ENCODE measurements at regions not wholly inside any gene's neighbourhood (a gene's known extent, or its start where the extent isn't known, plus 50 kb on each side); places are given as distances from the start of the nearest gene placed in this dataset.
"Not testable (repeated sequence)": the region's sequence is repeated elsewhere in the genome, so short reads cannot be mapped to it uniquely, and the experiment has no call there.

DNA sequence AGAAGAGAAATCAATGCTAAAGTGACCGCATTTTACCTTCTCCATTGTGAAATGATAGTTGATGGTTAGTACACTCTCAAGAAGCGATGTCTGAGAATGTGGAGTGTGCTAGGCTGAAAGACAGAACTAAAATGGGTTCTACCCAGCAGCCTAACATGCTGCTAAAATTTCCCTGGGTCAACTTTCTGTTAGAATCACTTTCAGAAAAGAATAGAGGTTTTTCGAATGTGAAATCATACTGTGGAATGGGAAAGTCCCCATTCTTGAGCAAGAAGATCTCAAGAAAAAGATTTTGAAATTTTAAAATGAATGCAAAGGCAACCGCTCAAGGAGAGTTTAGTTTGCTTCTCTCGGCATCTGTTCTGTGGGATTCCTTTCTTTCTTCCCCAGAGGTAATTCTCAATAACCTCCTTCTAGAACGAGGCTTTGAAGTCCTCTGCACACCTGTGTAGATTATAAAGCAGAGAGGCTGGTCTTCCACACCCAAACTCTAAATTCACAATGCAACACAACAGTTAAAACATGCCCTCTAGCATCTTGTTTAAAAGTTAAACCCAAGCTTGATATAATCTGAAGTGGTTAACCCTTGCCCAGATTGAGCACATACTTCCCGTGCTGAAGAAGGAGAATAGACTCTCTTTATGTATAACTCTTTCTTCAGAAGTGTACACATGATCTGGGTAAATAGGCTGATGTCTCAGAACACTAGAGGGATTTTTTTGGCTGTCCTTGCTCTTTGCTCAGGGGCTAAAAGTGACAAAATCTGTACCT is 208.7 kb upstream of the KLF3 start:
- TF ChIP-seq POLR2A (IDR thresholded peaks at IDR 0.05; ENCODE audit: low read depth, low read length), result no peak
- DNase-seq (ENCODE audit: insufficient read length, low spot score) (no peak), FAIRE-seq (no peak)

DNA sequence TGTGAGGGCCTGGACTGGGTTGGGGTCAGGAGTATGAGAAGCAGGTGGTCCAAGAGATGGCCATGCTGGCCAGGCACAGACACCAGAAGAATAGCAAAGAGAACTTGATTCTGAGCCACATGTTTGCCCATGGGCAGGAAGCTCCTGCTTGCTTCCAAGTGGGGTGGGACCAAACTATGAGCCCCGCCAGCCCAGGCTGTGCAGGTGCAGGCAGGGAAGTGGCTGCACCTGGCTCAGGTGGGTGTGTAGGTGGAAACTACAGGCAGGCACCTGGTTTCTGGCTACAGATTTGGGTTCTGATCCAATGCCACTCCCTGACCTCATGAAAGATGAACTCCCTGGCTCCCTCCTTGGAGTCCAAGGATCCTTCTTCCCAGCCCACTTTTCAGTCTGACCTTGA is 207.9 kb upstream of the KLF3 start:
- FAIRE-seq (no peak), DNase-seq (ENCODE audit: insufficient read length, low spot score) (no peak)
- no peak for TF ChIP-seq POLR2A (IDR thresholded peaks at IDR 0.05; ENCODE audit: low read depth, low read length)

DNA sequence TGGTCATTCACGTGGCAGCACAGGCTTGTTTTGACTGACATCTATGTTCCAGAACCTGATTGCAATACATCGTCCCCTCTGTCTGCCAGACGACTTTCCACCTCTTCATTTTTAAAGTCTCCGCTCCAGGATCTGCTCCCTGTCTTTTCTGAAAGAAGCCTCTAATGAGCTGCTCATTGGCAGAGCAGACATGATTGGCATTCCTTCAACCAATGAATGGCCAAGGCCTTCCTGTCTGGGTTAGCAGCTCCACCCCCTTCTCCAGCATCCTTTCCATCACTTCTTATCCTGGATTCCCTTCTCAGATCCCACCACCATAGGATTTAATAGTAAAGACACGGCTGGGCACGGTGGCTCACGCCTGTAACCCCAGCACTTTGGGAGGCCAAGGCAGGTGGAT is 202.7 kb upstream of the KLF3 start:
- FAIRE-seq, result no peak
- DNase-seq (ENCODE audit: insufficient read length, low spot score), result no peak
- no peak for TF ChIP-seq POLR2A (IDR thresholded peaks at IDR 0.05; ENCODE audit: low read depth, low read length)

DNA sequence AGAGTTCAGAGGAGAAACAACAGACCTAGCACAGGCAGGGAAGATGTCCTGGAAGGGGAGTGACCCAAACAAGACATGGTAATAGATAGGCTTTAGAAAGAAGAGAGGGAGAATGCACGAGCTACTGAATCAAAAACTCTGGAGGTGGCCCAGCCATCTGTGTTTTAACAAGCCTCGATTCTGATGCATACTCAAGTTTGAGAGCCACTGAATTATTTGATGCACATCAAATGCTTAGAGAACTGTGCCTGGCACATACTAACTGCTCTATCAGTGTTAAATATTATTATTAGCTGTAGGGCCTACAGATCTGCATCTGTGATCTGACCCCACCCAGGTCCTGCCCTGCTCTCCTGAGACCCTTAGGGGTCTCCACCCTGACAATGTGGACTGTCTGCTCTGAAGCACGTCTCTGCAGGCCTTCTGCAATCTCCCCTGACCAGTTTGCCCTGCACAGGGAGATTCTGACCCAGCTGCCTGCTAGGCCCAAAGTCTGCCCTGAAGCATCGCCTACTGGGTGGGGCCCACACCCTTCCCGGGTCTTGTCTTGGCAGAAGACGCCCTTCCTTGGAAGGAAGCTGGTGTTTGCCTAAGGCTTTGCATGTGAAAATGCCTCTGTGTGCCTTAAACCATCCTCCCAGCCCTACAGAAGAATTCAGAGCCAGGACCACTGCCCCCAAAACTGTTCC is 201.5 kb upstream of the KLF3 start:
- no peak for TF ChIP-seq POLR2A (IDR thresholded peaks at IDR 0.05; ENCODE audit: low read depth, low read length)
- DNase-seq (ENCODE audit: insufficient read length, low spot score), result no peak
- no peak for FAIRE-seq

DNA sequence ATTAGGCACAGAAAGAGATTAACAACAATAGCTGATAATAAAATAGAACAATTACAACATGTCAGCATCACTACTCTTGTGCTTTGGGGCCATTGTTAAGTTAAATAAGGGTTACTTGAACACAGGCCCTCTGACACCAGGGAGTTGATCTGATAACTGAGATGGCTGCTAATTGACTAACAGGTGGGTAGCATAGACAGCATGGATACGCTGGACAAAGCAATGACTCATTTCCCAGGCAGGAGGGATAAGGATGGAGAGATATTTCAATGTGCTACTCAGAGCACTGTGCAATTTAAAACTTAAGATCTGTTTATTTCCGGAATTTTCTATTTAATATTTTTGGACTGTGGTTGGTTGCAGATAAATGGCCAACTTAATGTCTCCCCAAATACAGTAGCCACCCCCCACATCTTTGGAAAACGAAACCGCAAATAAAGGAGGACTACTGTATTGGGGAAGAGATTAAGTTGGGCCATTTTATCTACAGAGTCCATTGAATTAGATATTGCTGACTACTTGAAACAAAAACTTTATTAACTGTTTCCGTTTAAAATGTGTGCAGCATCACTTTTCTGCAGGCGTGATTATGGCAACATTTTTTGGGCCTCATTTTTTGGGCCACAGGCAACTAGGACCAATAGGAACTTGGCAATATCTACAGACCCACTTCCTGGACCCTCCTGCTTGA is 200.6 kb upstream of the KLF3 start:
- no peak for FAIRE-seq
- TF ChIP-seq POLR2A (IDR thresholded peaks at IDR 0.05; ENCODE audit: low read depth, low read length), result no peak
- DNase-seq (ENCODE audit: insufficient read length, low spot score), result no peak

DNA sequence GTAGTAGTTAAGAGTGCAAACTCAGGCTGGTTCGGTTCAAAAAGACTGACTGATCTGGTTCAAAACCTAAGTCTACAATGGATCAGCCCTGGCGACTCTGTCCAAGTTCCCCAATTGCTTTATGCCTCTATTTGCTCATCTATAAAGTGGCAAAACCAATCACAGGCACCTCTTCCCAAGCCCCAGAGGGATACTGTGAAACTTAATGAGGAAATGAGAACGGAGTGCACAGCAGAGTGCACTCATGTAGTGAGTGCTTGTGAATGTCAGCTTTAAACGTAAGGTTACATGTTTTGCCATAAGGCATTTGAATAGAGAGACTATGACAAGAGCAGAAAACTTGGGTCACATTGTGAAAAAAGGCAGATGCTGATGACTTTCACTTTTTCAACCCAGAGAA is 199.7 kb upstream of the KLF3 start:
- DNase-seq (ENCODE audit: insufficient read length, low spot score) (no peak), FAIRE-seq (no peak)
- no peak for TF ChIP-seq POLR2A (IDR thresholded peaks at IDR 0.05; ENCODE audit: low read depth, low read length)

DNA sequence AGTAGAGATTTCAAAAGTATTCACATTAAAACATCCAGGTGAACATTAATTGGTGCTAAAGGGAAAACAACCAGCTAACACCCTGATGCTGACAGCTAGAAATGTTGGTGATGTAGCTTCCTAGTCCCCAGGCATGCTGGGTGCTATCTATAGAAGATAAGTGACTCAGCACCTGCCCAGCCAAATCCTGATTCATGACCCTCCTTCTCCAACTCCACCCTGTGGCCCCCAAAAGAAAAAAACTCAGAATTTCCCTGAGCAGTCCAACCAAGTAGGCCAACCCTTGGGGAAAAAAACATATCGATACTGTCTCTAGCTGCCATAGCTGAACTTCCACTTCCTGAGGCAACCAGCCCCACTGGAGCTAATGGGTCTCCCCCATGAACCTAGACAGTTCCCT is 197.6 kb upstream of the KLF3 start:
- FAIRE-seq (no peak), DNase-seq (ENCODE audit: insufficient read length, low spot score) (no peak)
- TF ChIP-seq POLR2A (IDR thresholded peaks at IDR 0.05; ENCODE audit: low read depth, low read length), result no peak

DNA sequence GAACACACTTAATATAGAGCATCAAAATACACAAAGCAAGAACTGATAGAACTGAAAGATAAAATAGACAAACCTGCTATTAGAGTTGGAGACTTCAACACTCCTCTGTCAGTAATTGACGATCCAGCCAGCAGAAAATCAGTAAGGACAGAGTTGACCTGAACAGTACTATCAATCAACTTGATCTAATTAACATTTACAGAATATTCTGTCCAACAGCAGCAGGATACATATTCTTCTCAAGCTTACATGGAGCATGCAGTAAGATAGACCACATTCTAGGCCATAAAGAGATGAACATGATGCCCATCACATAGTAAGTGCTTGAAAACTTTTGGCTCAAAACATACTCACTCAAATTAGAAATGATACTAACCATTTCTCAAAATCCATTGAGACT is 196.7 kb upstream of the KLF3 start:
- no peak for TF ChIP-seq POLR2A (IDR thresholded peaks at IDR 0.05; ENCODE audit: low read depth, low read length)
- no peak for FAIRE-seq
- DNase-seq (ENCODE audit: insufficient read length, low spot score), result no peak

DNA sequence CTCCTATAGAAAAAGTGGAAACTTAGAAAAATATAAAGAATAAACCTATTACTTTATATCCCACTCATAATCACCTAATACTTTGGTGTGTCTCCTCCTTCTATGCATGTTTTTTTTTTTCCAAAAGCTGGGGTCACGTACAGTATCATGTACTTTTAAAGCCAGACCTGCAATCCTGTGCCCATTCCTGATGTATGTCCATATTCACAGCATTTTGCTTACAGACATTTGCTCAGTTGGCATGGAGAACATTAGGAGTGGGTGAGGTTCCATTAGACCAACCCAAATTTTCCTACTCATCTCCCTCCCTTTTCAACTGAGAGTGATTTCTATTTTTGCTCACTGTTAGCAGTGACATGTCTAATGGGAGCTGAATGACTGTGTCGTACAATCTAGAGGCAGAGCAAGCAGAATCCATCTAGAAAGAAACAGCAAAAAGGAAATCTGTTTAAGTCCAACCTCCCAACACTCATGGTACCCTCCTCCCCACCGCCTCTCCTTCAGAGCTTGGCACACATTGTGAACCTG is 195.6 kb upstream of the KLF3 start:
- FAIRE-seq, result no peak
- DNase-seq (ENCODE audit: insufficient read length, low spot score), result no peak
- no peak for TF ChIP-seq POLR2A (IDR thresholded peaks at IDR 0.05; ENCODE audit: low read depth, low read length)

DNA sequence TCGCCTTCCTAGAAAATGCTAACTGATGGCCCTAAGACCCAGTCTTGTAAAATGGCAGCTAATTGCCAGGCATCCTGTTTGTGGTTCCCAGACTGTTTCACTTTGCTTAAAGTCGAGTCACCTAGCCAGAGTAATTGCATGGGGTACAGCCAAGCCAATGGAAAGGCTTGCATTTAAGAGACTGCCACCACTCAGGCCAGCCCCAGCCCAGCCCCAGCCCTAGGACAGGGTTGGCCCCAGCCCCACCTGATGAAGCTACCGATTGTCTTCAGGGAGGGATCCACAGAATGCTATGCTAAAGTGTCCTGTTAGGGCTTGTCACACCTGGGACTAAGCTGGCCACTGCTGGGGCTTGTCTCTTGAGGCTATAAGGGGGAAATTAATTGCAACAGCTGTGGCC is 194.6 kb upstream of the KLF3 start:
- no peak for TF ChIP-seq POLR2A (IDR thresholded peaks at IDR 0.05; ENCODE audit: low read depth, low read length)
- DNase-seq (ENCODE audit: insufficient read length, low spot score) (no peak), FAIRE-seq (no peak)

DNA sequence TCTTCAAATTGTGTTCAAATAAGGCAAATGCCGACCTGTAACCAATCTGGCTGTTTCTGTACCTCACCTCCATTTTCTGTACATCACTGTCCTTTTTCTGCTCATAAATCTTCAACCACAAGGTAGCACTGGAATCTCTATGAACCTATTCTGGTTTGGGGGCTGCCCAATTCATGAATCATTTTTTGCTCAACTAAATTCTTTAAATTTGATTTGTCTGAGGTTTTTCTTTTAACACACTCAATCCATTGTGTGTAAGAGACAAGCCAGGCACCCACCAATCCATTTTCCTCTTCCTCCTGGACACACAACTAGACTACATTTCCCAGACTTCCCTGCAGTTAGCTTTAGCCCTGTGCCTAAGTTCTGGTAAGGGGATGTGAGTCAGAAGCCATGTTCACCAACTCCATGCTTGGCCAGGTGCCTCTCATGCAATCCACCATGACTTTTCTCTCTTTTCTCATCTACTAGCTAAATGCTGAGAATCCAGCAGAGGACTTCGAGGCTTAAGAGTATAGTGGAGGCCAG is 193.2 kb upstream of the KLF3 start:
- FAIRE-seq, result no peak
- no peak for DNase-seq (ENCODE audit: insufficient read length, low spot score)
- TF ChIP-seq POLR2A (IDR thresholded peaks at IDR 0.05; ENCODE audit: low read depth, low read length), result no peak

DNA sequence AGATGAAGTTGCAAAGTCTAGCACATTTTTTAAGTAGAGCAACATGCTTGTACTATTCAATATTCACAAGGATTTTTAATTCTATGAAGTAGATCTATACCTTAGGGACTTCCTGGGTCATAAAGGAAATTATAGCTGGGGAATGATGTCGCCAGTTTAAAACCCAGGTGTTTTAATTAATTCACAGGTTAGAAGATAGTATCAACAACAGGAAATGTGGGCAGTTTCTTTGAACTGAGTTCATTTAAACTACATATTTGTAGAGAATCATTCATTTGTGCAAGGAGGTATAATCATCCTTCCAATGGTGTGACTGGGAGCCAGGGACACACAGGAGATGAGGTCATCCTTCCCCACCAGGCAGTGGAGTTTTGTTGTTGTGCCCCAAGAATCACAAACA is 181.3 kb upstream of the KLF3 start:
- DNase-seq (ENCODE audit: insufficient read length, low spot score) (no peak), FAIRE-seq (no peak)
- TF ChIP-seq POLR2A (IDR thresholded peaks at IDR 0.05; ENCODE audit: low read depth, low read length), result no peak

DNA sequence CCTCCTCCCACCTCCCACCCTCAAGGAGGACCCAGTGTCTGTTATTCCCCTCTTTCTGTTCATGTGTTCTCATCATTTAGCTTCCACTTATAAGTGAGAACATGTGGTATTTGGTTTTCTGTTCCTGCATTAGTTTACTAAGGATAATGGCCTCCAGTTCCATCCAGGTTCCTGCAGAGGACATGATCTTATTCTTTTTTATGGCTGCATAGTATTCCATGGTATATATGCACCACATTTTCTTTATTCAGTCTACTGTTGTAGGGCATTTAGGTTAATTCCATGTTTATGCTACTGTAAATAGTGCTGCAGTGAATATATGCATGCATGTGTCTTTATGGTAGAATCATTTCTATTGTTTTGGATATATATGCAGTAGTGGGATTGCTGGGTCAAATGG is 180.4 kb upstream of the KLF3 start:
- not testable (repeated sequence) for DNase-seq (ENCODE audit: insufficient read length, low spot score); FAIRE-seq

All from H54 (cell line).